Suppressor macrophage treated with lipopolysaccharide for 4 hours (primary cell): ENCODE measurements at regions not wholly inside any gene's neighbourhood (a gene's known extent, or its start where the extent isn't known, plus 50 kb on each side); places are given as distances from the start of the nearest gene placed in this dataset.
A peak's percentile ranks its signal among the peaks of the same experiment; 100 is the strongest.
"Not testable (repeated sequence)": the region's sequence is repeated elsewhere in the genome, so short reads cannot be mapped to it uniquely, and the experiment has no call there.

Experiments used
- DNase-seq: peaks from one replicate; pipeline ENCODE4 v3.0.0-alpha.2; 2020

DNA sequence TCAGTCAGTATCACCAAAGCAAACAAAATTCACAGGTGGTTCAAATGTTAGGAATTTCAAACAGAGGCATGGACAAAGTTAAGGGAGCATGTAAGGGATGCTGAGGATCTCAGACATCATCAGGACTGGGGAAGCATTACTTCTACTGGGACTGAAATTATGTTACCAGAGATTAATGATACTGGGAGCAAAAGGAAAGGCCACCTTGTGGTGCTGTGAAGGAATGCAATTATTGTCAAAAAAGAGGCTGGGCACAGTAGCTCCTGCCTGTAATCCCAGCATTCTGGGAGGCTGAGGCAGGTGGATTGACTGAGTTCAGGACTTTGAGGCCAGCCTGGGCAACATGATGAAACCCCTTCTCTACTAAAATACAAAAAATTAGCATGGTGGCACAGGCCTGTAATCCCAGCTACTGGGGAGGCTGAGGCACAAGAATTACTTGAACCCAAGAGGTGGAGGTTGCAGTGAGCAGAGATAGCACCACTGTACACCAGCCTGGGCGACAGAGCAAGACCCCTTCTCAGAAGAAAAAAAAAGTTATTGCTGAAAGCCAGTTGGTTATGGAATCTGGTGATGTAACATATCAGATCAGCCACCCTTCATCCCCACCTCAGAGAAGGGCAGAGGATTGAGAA is 954.3 kb downstream of the PCDH7 start:
- DNase-seq, result peak; percentile 2

DNA sequence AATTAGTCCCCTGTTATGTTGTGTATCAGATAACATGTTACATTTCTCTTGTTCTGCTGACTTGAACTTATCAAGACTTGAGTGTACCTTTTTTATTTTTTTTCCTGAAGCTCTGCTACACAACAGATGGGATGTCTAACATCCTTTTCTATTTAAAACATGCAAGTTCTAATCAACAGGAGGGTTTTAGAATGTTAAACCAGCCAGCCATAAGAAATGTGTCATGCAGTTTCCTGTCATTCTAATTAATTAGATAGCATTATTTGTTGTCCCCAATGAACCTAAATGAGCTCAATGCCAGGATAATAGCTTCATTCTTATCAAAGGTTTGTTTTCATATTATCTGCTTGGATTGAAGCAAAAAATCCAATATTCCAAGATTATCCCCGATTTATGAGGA is 958.2 kb downstream of the PCDH7 start:
- no peak for DNase-seq

DNA sequence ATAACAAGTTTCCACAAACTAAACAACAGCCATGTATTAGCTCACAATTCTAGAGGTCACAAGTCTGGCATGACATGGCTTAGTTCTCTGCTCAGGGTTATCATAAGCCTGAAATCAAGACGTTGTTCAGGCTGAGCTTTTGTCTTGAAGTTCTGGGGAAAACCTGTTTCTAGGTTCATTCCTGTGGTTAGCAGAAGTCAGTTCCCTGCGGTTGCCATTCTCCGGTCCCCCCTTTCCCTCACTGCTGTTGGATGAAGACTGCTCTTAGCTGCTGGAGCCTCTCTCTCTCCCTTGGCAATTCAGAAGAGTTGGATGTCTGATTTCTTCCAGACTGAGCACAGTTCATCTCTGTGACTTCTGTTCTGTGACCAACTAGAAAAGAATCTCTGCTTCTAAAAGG is 962.6 kb downstream of the PCDH7 start:
- no peak for DNase-seq

DNA sequence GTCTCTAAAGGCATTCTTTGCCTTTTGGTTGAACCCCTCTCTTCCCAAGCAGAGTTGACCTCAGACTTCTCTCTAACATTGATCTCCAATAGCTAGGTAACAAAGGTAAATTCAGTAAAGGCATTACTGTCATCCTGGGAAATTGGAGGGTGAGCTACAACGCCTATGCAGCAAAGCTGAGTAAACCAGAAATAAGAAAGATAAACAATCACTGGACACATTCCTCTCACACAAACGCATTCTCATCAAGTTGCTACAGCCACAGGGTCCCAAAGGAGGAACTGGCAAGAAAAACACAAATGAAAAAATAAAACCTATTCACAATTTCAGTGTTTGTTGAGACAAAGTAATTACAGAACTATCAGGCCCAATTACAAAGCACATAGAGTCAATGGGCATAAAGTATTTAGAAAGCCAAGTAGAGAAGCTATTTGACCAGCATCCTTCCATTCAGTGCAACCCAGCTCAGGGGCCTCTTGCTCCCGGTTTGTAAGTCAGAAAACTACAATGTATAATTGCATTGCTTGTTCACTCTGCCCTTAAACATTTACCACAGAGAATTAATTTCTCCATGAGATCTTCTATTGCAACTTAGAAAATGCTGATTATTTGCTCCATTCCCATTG is 967.7 kb downstream of the PCDH7 start:
- DNase-seq, result no peak

DNA sequence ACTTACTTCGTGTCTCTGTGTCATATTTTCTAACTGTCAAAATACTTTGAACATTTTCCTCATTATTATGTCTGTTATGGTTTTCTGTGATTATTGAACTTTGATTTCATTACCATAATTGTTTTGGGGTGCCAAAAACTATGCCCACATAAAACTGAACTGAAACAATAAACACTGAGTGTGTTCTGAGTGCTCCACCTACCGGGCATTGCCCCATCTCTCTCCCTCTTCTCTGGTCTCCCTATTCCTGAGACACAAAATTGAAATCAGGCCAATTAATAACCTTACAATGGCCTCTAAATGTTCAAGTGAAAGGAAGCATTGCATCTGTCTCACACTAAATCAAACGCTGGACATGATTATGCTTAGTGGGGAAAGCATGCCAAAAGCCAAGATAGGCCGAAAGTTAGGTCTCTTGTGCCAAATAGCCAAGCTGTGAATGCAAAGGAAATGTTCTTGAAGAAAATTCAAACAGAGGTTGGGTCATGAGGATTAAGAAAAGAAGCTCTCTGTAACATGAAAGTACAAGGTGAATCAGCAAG is 972.3 kb downstream of the PCDH7 start:
- no peak for DNase-seq

DNA sequence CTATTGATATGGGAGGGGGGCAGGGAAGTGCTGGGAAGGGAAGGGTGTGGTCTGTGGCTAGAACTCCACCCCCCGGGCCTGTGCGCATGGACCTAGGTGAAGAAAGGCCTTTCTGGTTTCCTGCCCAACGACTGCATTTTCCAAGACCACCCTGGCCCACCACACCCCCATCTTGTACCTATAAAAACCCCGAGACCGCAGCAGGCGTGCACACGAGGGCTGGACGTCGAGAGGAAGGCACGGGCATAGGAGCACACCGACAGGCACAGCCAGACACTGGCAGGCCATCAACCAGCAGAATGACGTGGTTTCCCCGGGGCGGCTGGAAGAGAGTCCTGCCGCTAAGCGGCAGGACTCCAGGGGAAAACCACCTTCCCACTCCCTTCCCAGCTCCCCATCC is 981.1 kb downstream of the PCDH7 start:
- no peak for DNase-seq

DNA sequence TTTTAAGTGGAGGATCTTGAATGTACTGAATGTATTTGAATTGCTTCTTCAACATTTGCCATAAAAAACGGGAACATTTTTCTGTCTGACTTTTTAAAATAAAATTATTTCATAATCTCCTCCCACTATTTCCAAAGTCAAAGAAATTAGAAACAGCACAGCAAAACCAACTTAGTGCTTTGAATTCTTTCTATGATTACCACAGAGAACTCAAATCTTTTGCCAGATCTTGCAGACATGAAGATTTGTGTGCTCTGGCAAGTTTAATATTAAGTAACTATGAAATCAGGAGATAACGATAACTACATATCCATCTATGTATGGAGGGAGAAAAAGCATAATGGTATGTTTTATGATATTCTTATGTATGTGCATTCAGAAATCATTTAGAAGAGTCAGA is 982.2 kb downstream of the PCDH7 start:
- no peak for DNase-seq

DNA sequence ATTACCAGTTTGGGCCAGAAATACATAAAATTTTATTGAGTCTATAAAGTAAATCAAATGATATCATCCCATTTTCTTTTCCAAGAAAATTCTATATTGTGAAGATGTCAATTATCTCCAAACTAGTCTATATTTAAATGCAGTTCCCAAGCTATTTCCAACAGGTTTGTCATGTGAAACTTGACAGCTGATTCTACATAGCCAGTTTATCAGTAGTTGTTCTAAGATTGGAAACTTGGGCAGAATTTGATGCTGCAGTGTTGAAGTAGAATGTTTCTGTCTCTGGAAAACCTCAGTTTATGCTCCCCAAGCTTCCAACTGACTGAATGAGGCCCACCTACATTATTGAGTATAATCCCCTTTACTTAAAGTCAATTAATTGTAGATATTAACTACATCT is 994.1 kb downstream of the PCDH7 start:
- no peak for DNase-seq

DNA sequence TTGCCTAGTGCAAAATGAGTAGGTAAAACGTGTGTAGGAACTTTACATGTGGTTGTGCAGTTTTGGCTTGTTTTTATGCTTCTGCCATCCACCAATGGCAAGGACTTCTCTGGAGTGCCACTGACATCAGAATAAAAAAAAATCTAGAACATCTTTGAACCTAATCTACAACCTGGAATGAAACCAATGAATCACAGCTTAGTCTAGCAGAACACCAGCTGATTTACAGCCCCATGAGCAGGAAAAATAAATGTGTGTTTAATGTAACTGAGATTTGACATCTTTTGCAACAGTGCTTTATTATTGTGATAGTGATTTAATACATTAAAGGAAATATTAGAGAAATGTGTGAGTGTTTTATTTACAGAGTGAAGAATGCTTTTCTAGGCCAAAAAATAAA is 995.1 kb downstream of the PCDH7 start:
- DNase-seq, result no peak

DNA sequence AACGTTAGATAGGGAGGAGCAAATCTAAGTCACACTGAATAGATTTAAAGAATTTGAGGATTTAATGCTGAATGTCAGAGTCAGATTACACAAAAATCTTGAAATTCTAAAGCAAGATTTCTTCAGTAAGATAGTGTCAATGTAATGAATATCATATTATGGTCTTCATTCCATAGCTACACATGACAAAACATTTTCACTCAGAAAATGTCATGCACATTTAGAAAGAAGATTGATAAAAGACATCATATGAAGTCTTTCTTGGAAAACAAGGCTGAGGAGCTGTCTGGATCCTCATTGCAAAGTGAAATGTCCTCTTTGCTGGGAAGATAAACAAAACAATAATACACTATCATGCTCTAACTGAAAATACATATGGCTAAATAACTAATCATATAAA is 1006.9 kb downstream of the PCDH7 start:
- DNase-seq, result no peak

DNA sequence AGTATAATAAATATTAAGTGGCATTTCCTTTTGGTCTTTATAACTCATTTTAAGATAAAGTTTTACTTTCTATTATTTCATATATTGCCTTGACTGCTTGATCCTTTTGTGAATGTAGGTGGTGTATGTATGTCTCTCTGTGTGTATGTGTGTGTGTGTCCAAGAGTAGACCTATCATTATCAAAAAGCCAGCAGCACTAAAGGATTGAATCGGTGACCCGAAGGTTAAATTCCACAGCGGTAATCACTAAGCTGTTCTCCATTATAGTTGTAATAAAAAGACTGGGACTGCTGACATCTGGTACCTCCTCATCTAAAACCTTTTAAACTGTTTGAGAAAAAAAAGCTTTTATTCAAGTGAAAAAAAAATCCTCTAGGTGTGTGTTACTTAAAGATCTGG is 1014.8 kb downstream of the PCDH7 start:
- DNase-seq, result no peak

DNA sequence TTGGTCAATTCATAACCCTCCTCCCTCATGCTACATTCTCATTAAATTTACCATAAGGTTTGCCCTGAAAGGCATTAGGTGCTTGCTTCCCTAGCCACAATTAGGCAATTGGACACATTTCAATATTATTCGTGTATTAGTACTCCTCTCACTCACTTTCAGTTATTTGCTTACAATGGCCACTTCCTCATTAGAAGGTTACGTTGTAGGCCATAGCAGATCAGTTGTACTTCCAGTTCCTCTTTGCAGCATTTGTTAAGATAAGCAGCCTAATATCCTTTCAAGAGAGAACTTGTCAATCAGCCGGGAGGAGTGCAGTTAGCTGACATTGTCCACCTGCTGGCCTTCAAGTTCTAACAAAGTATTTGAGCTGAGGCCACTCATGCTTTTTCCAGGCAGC is 1017.2 kb downstream of the PCDH7 start:
- DNase-seq, result peak; percentile 70

DNA sequence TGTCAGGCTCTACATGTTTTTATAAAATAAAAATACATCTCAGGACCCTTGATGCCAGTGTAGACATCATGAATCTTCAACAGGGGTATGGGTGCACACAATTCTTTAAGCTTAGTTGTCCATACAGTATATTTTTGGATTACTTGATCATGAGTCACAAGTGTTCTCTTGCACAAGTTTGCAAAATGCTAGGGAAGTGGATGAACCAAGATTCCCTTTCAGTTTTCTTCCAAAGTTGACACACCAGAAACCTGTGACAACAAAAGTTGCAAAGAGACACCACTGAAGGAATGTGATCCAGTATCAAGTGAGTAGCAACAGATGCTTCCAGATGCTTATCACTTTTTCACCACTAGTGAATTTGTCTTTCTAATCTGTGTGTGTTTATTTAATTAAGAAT is 1021.2 kb downstream of the PCDH7 start:
- DNase-seq, result peak; percentile 67

DNA sequence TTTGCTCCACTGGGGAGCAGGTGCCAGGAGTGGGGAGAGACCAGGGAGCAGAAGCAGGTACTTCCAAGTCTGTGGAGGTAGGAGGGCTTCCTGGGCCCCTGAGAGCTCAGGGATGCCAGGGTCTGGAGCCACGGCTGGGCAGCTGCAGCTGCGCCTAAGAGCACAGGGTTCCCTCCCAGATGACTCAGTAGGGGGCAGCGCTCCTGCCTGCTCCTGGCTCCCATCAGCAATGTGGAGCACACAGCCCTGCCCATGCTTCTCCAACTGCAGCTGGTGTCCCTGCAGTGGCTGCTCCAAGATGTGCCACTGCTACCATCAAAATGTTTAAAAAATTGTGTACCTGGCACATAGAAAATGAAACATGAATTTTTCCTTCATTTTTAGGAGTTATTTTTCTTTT is 1028.2 kb downstream of the PCDH7 start:
- no peak for DNase-seq

DNA sequence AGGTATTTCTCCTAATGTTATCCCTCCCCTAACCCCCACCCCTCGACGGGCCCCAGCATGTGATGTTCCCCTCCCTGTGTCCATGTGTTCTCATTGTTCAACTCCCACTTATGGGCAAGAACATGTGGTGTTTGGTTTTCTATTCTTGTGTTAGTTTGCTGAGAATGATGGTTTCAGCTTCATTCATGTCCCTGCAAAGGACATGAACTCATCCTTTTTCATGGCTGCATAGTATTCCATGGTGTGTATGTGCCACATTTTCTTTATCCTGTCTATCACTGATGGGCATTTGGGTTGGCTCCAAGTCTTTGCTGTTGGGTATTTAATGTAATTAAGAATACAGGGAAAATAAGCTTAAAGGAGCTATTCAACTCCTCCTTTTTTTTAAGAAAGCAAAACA is 1030.4 kb downstream of the PCDH7 start:
- DNase-seq, result not testable (repeated sequence)

DNA sequence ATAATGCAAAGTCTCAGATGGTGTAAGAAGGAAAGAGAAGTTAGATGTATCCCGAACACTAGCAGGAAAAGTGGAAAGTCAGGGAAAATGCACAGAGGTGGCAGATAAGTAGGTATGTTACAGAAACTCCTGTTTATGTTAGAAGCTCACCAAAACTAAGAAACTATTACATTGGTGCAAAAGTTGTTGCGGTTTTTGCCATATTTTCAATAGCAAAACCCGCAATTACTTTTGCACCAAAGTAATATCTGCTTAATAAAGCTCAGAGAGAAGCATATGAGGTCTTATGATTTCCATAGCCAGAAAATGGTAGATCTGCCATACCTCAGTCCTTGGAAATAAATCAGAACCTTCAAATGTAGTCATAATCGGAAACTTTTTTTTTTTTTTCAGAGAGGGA is 1035.6 kb downstream of the PCDH7 start:
- DNase-seq, result no peak

DNA sequence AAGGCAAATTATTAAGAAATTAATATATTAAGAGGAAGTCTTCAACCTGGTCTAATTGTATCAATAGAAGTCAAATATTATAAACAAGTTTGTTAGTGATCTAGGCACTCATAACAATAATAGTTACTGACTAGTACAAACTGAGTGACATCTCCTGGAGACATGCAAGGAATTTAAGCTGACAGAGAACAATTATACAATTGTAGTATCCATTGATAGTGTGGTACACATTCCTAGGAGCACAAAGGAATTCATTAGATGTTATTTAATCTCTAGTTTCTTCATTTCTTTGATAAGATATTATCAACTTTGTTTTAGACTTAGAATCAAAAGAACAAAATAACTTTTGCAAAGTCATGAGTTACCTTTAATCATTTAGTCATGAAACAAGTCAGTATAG is 1048.6 kb downstream of the PCDH7 start:
- no peak for DNase-seq

DNA sequence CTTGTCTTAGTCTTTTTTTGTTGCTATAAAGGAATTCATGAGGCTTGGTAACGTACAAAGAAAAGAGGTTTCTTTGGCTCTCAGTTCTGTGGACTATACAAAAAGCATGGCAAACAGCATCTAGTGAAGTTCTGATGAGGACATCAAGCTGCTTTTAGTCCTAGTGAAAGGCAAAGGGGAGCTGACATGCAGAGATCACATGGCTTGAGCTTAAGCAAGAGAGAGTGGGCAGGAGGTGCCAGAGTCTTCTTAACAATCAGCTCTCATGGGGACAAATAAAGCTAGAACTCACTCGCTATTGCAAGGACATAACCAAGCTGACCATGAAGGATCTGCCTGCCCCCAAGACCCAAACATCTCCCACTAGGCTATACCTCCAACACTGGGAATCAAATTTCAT is 1063.1 kb downstream of the PCDH7 start:
- no peak for DNase-seq

DNA sequence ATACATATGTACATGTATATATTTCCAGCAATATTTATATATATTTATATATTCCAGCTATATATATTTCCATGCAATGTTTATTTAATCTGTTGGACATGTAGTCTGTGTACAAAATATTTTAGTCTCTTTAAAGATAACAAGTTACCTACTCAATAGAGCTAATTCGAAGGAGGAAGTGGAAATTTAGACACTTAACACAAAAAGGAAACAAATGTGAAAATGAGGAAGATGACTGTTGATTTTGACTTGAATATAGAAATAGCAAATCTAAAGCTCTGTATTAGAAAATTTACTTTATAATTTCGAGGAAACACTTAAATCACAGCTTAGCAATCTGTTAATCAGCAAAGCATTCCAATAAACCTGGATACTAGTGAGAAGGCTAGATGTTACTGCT is 1064.4 kb downstream of the PCDH7 start:
- peak; percentile 1 for DNase-seq

DNA sequence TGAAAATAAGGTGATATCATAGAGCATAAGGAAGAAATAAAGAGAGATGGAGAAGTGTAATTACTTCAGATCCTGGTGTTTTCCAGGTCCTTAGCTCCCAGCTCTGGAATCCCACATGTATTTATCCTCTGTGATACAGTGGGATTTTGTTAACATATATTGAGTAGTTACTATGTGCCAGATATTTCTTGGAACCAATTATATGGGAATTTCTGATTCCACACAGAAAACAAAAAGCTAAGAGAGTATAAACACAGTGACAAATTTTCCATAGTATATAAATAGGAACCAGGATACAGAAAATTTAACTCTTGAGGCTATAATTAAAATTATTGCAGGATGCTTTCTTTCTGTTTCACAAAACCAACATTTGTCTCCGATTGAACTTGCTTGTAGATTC is 1067.5 kb downstream of the PCDH7 start:
- DNase-seq, result no peak

DNA sequence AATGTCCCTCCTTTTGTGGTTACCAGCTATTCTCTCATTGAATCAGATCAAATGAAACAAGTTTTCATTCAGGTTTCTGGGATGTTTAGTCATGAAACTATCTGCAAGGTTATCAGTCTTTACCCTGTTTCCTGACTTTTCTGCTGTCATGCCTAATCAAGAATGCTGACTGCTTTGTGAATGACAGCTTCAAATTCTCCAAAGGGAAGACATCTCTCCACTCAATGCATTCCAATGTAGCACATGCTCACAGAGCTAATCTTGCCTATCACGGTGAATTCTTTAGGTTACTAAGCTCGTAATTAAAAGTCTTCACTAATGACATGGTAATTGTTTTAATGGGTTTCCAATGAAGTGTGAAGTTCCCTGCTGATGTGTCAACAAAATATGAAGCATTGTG is 1068.5 kb downstream of the PCDH7 start:
- no peak for DNase-seq

DNA sequence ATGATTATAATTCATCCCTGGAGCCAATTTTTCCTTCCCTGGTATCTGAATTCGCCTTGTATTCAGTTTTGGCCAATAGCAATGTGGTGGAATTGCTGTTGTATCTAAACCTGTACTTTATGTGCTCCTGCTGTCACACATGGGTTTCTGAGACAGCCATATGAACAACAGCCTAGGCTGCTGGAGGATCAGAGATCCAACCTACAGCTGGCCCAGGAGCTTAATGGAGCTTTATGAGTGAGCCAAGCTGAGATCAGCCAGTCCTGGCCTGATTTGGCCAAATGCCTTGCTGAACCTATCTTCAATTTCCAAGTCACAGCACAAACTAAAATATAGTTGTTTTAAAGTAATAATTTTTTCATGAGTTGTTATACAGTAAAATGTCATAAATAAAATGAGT is 1071.5 kb downstream of the PCDH7 start:
- DNase-seq, result no peak

DNA sequence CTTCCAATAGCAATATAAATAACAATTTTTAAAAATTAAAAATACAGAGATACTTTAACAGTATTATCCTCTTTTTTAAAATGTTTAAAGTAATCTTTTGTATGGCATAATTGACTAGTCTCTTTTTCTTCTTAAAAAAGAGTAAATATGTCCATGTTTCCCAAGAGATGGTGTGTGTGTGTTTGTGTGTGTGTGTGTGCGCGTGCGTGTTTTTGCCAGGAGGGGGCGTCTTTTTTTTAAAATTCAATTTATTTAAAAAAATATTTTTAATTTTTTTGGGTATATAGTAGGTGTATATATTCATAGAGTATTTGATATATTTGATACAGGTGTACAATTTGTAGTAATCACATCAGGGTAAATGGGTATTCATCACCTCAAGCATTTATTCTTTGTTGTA is 1073.7 kb downstream of the PCDH7 start:
- no peak for DNase-seq

DNA sequence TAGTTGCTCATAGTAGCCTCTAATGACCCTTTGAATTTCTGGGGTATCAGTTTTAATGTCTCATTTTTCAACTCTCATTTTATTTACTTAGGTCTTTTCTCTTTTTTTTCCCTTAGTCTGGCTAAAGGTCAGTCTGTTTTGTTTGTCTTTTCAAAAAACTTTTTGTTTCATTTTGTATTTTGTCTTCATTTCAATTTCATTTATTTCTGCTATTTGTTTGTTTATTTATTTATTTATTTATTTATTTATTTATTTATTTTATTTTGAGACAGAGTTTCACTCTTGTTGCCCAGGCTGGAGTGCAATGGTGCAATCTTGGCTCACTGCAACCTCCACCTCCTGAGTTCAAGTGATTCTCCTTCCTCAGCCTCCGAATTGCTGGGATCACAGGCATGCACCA is 1076.9 kb downstream of the PCDH7 start:
- not testable (repeated sequence) for DNase-seq
